ENCODE measurements at regions not wholly inside any gene's neighbourhood (a gene's known extent, or its start where the extent isn't known, plus 50 kb on each side); places are given as distances from the start of the nearest gene placed in this dataset.

DNA sequence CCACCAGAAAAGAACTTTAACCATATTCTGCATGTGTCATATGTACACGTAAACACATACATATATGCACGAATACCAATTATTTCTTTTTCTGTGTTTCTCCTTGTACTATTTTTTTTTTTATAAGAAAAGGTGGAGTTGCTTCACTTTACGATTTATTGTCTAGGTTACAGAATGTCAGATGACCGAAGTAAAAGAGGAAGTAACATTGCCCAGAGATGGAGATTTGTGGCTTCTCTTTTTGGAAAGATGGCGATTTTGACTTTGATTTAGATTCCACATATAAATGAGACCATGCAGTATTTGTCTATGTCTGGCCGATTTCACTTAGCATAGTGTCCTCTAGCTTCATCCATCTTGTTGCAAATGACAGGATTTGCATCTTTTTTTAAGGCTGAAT is 293.1 kb downstream of the SV2B start:
- H3K9me3 ChIP-seq (ENCODE audit: low read length): no peaks in the 10 kb centered on the region
- no peaks in the 10 kb centered on the region for H3K4me1 ChIP-seq (ENCODE audit: insufficient read depth, low read length)
- no peaks in the 10 kb centered on the region for H4K20me1 ChIP-seq (ENCODE audit: insufficient read depth, low read length)
- in situ Hi-C loops (cut with HindIII; ENCODE audit: extremely low pct_ligation_motif_present, low pct_unique_long_range_greater_than_20kb): no loop called here
- CTCF ChIA-PET (ENCODE audit: low intra/inter-chr PET ratio, low total read pairs): no interaction called here
- H3K79me2 ChIP-seq (ENCODE audit: insufficient read depth, low read length): no peaks in the 10 kb centered on the region
- H3K9ac ChIP-seq (ENCODE audit: insufficient read depth, low read depth, low read length): no peak overlapping the region
- ATAC-seq: no peak
- no peak overlapping the region for H2AFZ ChIP-seq (ENCODE audit: low read length)
- no TSS peak for BruUV-seq (replicated peaks)
- WGBS (ENCODE audit: low lambda C conversion rate): under 1% methylated on average over 6 of the region's 6 CpGs
- H3K4me3 ChIP-seq (replicated peaks in 1 of 3; ENCODE audit: insufficient read depth in 1 of 3, low read depth in 2 of 3, low read length in 3 of 3): no peak overlapping the region
- no peak for DNase-seq (ENCODE audit: low spot score)
- POLR2A ChIA-PET: no interaction called here
- no peaks in the 10 kb centered on the region for H3K36me3 ChIP-seq (replicated peaks in 1 of 2; ENCODE audit: control insufficient read depth in 1 of 2, insufficient read depth in 2 of 2, low read length in 2 of 2)
- intact Hi-C loops (cut with micrococcal nuclease; ENCODE audit: unreplicated experiment): no loop called here
- TF ChIP-seq, protein P1, sequence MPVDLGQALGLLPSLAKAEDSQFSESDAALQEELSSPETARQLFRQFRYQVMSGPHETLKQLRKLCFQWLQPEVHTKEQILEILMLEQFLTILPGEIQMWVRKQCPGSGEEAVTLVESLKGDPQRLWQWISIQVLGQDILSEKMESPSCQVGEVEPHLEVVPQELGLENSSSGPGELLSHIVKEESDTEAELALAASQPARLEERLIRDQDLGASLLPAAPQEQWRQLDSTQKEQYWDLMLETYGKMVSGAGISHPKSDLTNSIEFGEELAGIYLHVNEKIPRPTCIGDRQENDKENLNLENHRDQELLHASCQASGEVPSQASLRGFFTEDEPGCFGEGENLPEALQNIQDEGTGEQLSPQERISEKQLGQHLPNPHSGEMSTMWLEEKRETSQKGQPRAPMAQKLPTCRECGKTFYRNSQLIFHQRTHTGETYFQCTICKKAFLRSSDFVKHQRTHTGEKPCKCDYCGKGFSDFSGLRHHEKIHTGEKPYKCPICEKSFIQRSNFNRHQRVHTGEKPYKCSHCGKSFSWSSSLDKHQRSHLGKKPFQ (CRISPR knock-in tag; IDR thresholded peaks at IDR 0.05; ENCODE audit: insufficient replicate concordance): no peak
- TF ChIP-seq SPEN (CRISPR knock-in tag; IDR thresholded peaks at IDR 0.05; ENCODE audit: low read depth) (no peak), KAT2B (IDR thresholded peaks at IDR 0.05; ENCODE audit: borderline replicate concordance, low read depth, low read length) (no peak), POGZ (CRISPR knock-in tag; IDR thresholded peaks at IDR 0.05) (no peak), RARG (CRISPR knock-in tag; IDR thresholded peaks at IDR 0.05; ENCODE audit: low read depth) (no peak), NFYB (CRISPR knock-in tag; IDR thresholded peaks at IDR 0.05) (no peak), ZKSCAN1 (IDR thresholded peaks at IDR 0.05; ENCODE audit: low read length) (no peak), ZNF234 (CRISPR knock-in tag; conservative IDR thresholded peaks at IDR 0.05) (no peak), GFI1 (CRISPR knock-in tag; IDR thresholded peaks at IDR 0.05; ENCODE audit: borderline replicate concordance) (no peak), POLR2G (IDR thresholded peaks at IDR 0.05; ENCODE audit: low read depth, low read length) (no peak), ZNF570 (CRISPR knock-in tag; IDR thresholded peaks at IDR 0.05; ENCODE audit: borderline replicate concordance) (no peak), ZNF224 (CRISPR knock-in tag; IDR thresholded peaks at IDR 0.05) (no peak)
- TF ChIP-seq, protein P2, sequence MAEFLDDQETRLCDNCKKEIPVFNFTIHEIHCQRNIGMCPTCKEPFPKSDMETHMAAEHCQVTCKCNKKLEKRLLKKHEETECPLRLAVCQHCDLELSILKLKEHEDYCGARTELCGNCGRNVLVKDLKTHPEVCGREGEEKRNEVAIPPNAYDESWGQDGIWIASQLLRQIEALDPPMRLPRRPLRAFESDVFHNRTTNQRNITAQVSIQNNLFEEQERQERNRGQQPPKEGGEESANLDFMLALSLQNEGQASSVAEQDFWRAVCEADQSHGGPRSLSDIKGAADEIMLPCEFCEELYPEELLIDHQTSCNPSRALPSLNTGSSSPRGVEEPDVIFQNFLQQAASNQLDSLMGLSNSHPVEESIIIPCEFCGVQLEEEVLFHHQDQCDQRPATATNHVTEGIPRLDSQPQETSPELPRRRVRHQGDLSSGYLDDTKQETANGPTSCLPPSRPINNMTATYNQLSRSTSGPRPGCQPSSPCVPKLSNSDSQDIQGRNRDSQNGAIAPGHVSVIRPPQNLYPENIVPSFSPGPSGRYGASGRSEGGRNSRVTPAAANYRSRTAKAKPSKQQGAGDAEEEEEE (CRISPR knock-in tag; IDR thresholded peaks at IDR 0.05; ENCODE audit: borderline replicate concordance): no peak
- H3K27ac ChIP-seq (ENCODE audit: extremely low read length, insufficient read depth, low read length): no peak overlapping the region
- FAIRE-seq: no peak
- H3K27me3 ChIP-seq (ENCODE audit: control insufficient read depth in 1 of 2, insufficient read depth in 2 of 2, low read length in 2 of 2): no peaks in the 10 kb centered on the region
- no peak overlapping the region for H3K4me2 ChIP-seq (ENCODE audit: low read depth, low read length)

Measured in HepG2 (cell line).